ENCODE measurements at regions not wholly inside any gene's neighbourhood (a gene's known extent, or its start where the extent isn't known, plus 50 kb on each side); places are given as distances from the start of the nearest gene placed in this dataset.

- DNase-seq (ENCODE audit: low read depth, low spot score): no peak
- no peak for TF ChIP-seq CTCF (IDR thresholded peaks at IDR 0.05; ENCODE audit: insufficient read depth, low read length, missing control alignments)
- POLR2A ChIA-PET: no interaction called here
- no peak overlapping the region for H3K4me3 ChIP-seq (ENCODE audit: low read depth, low read length)
- CTCF ChIA-PET: no interaction called here
Measured at GRCh38 chr4:163666332-163666873, 171.9 kb downstream of the TMA16 start.

- ChIA-PET POLR2A (no interaction called here), CTCF (interaction anchor here (1.2 kb wide), 1 partner anchor 1059 kb away, joined by 3 read pairs; no protein-coding TSS in a partner anchor)
- H3K4me3 ChIP-seq (ENCODE audit: low read depth, low read length): no peak overlapping the region
- DNase-seq (ENCODE audit: low read depth, low spot score): no peak
- TF ChIP-seq CTCF (IDR thresholded peaks at IDR 0.05; ENCODE audit: insufficient read depth, low read length, missing control alignments): no peak
Measured at GRCh38 chr4:163672751-163673150, 178.3 kb downstream of the TMA16 start.

GRCh38 chr4:163673848-163674697, 179.6 kb downstream of the TMA16 start:
- no peak for TF ChIP-seq CTCF (IDR thresholded peaks at IDR 0.05; ENCODE audit: insufficient read depth, low read length, missing control alignments)
- ChIA-PET POLR2A (no interaction called here), CTCF (interaction anchor here (1.5 kb wide), 3 partner anchors 81 to 119 kb away, joined by 3 to 4 read pairs (median 3); no protein-coding TSS in a partner anchor)
- no peak for DNase-seq (ENCODE audit: low read depth, low spot score)
- H3K4me3 ChIP-seq (ENCODE audit: low read depth, low read length): no peak overlapping the region

- CTCF ChIA-PET: interaction anchor here (1.4 to 2.8 kb wide), 3 partner anchors 16 to 75 kb away, joined by 6 to 26 read pairs (median 7); no protein-coding TSS in a partner anchor
- DNase-seq (ENCODE audit: low read depth, low spot score): no peak
- peak; percentile 8 for TF ChIP-seq CTCF (IDR thresholded peaks at IDR 0.05; ENCODE audit: insufficient read depth, low read length, missing control alignments)
- POLR2A ChIA-PET: no interaction called here
- H3K4me3 ChIP-seq (ENCODE audit: low read depth, low read length): no peak overlapping the region
Measured at GRCh38 chr4:163679189-163679588, 184.7 kb downstream of the TMA16 start.

- no peak for DNase-seq (ENCODE audit: low read depth, low spot score)
- H3K4me3 ChIP-seq (ENCODE audit: low read depth, low read length): no peak overlapping the region
- TF ChIP-seq CTCF (IDR thresholded peaks at IDR 0.05; ENCODE audit: insufficient read depth, low read length, missing control alignments): no peak
- POLR2A ChIA-PET: no interaction called here
- CTCF ChIA-PET: interaction anchor here (0.7 to 2.0 kb wide), 5 partner anchors 10 to 125 kb away, joined by 3 to 6 read pairs (median 3); no protein-coding TSS in a partner anchor
Measured at GRCh38 chr4:163680386-163681098, 186.1 kb downstream of the TMA16 start.

All from AG04449 (cell line).